Karpas-422 (cell line): ENCODE measurements at regions not wholly inside any gene's neighbourhood (a gene's known extent, or its start where the extent isn't known, plus 50 kb on each side); places are given as distances from the start of the nearest gene placed in this dataset.

ENCODE experiments used
- DNase-seq: peaks from one replicate; pipeline ENCODE4 v3.0.0-alpha.2; 2015
- H2AFZ ChIP-seq: fragments of 200-600 bp; sonication (generic); 2 replicates; pipeline ENCODE4 v1.6.1; 2014; ENCODE audit warnings: antibody characterized with exemption, low read length, mixed read lengths
- H3K27ac ChIP-seq: fragments of 200-600 bp; sonication (generic); 2 replicates; pipeline ENCODE4 v1.5.1; 2014; ENCODE audit warnings: mild to moderate bottlenecking, low read length, moderate library complexity
- H3K27me3 ChIP-seq: fragments of 200-600 bp; sonication (generic); 2 replicates; pipeline ENCODE4 v1.6.1; 2014; ENCODE audit warnings: low read length, mixed read lengths
- H3K36me3 ChIP-seq: fragments of 200-600 bp; sonication (generic); 2 replicates; pipeline ENCODE4 v1.6.1; 2014; ENCODE audit warnings: low read length, mixed read lengths; ENCODE audit not compliant: insufficient read depth
- H3K4me1 ChIP-seq: fragments of 200-600 bp; sonication (generic); 2 replicates; pipeline ENCODE4 v1.6.1; 2014; ENCODE audit warnings: mild to moderate bottlenecking, low read length, mixed read lengths
- H3K4me2 ChIP-seq: fragments of 200-600 bp; sonication (generic); 2 replicates; pipeline ENCODE4 v1.6.1; 2014; ENCODE audit warnings: low read length, low read depth, mild to moderate bottlenecking; ENCODE audit not compliant: poor library complexity, severe bottlenecking
- H3K4me3 ChIP-seq: fragments of 200-600 bp; sonication (generic); 2 replicates; pipeline ENCODE4 v1.5.1; 2014; ENCODE audit warnings: mild to moderate bottlenecking, antibody characterized with exemption, low read length, mixed read lengths
- H3K79me2 ChIP-seq: fragments of 200-600 bp; sonication (generic); 2 replicates; pipeline ENCODE4 v1.6.1; 2014; ENCODE audit warnings: mild to moderate bottlenecking, low read length, mixed read lengths
- H3K9ac ChIP-seq: fragments of 200-600 bp; sonication (generic); 2 replicates; pipeline ENCODE4 v1.6.0; 2014; ENCODE audit warnings: low read length
- H3K9me2 ChIP-seq: fragments of 200-600 bp; sonication (generic), shearing (Covaris generic); replicated peaks from 2 replicates; pipeline ENCODE4 v1.6.0; 2014; ENCODE audit warnings: mild to moderate bottlenecking, low read length, moderate library complexity; ENCODE audit not compliant: insufficient read depth
- H3K9me3 ChIP-seq: fragments of 300-700, 200-600 bp; sonication (generic); 2 replicates; pipeline ENCODE4 v1.6.1; 2014; ENCODE audit warnings: low read length, mixed read lengths
- H4K20me1 ChIP-seq: fragments of 200-600 bp; sonication (generic); 2 replicates; pipeline ENCODE4 v1.6.1; 2014; ENCODE audit warnings: mild to moderate bottlenecking, antibody characterized with exemption, low read length, low read depth; ENCODE audit not compliant: insufficient read depth

DNA sequence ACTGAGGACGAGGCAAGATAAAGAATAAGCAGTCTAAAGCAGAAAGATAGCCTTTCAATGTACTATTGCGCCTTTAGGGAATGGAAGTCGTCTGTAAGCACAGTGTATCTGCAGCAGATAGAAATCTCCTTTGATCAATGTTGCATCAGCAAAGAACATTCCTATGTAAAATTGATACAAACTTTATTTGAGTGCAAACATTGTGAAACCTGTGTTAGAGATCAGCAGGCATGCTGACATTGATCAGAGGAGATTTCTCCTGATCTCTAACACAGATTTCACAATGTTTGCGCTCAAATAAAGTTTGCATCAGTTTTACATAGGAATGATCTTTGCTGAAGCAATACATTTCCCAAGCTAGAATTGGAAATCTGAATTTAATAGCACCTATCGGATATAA lies 1446.8 kb downstream of the MRPL39 start:
- H3K9ac ChIP-seq: no peak overlapping the region
- no peaks in the 10 kb centered on the region for H3K4me1 ChIP-seq
- H2AFZ ChIP-seq: no peak overlapping the region
- H4K20me1 ChIP-seq: no peaks in the 10 kb centered on the region
- H3K79me2 ChIP-seq: no peaks in the 10 kb centered on the region
- peaks cover 3% of the 10 kb centered on the region; the same call in 1 of the 2 replicates for H3K9me3 ChIP-seq
- no peaks in the 10 kb centered on the region for H3K9me2 ChIP-seq
- no peaks in the 10 kb centered on the region for H3K36me3 ChIP-seq
- H3K27ac ChIP-seq: no peak overlapping the region
- no peaks in the 10 kb centered on the region for H3K27me3 ChIP-seq
- no peak for DNase-seq
- H3K4me2 ChIP-seq: no peak overlapping the region
- H3K4me3 ChIP-seq: no peak overlapping the region

DNA sequence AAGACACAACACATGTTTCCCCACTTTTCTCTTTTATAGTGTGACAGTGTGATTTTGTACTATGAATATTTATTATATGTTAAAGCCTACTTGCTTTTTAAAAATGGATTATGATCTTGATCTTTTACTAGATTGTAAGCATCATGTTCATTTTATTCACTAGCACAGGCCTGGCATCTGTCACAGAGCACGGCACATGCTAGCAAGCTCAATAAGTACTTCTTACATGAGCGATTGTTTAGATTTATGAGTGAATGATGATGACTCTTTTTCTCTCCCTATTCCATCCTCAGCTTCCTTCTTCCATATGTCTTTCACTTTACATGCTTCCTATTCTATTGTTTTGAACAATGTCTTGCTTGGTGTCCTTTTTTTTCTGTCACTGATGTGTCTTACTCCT lies 1454.1 kb downstream of the MRPL39 start:
- no peaks in the 10 kb centered on the region for H3K9me2 ChIP-seq
- DNase-seq: no peak
- no peaks in the 10 kb centered on the region for H3K4me1 ChIP-seq
- no peak overlapping the region for H2AFZ ChIP-seq
- H3K27me3 ChIP-seq: no peaks in the 10 kb centered on the region
- no peak overlapping the region for H3K27ac ChIP-seq
- no peaks in the 10 kb centered on the region for H3K79me2 ChIP-seq
- H3K4me3 ChIP-seq: no peak overlapping the region
- peaks cover 12% of the 10 kb centered on the region; the same call in 1 of the 2 replicates for H3K9me3 ChIP-seq
- H3K9ac ChIP-seq: no peak overlapping the region
- no peaks in the 10 kb centered on the region for H3K36me3 ChIP-seq
- no peaks in the 10 kb centered on the region for H4K20me1 ChIP-seq
- H3K4me2 ChIP-seq: no peak overlapping the region

DNA sequence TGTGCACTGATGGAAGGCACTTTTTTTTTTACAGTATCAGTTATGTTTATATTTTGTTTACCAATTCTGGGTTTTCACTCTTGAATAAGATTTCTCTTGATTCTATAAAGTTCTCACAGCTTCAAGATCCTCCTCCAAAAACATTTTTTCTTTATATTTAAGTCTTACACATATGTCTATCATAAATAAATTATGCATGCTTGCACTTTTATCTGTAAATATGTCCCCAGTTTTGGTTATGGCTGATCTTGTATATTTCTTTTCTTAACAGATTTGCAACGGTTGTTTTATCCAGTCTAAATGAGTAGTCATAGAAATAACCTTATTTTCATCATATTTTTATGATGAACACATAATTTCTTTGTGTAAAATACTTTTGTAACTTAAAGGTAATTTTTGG lies 1456.5 kb downstream of the MRPL39 start:
- Histone ChIP-seq H2AFZ (no peak overlapping the region), H3K4me1 (no peaks in the 10 kb centered on the region), H3K27ac (no peak overlapping the region), H3K27me3 (no peaks in the 10 kb centered on the region), H3K36me3 (no peaks in the 10 kb centered on the region), H3K9me3 (peaks cover 12% of the 10 kb centered on the region; the same call in 1 of the 2 replicates), H3K9me2 (no peaks in the 10 kb centered on the region), H4K20me1 (no peaks in the 10 kb centered on the region), H3K9ac (no peak overlapping the region), H3K79me2 (no peaks in the 10 kb centered on the region), H3K4me2 (no peak overlapping the region), H3K4me3 (no peak overlapping the region)
- DNase-seq: no peak

DNA sequence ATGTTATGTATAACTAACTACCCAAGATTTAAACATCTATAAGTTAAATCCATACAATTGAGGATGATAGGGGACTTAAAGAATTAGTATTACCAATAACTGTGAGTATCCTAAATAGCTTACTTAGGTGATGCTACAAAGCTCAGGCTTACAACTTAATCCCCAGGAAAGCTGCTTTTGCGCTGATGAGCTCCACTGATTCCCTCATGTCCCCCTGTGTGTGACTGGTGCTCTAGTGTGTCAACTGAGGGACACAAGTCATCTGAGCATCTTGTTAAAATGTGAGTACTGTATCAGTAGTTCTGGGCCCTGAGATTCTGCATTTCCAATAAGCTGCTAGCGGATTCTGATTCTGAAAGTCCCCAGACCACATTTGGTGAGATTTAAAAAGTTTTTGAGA lies 1458.8 kb downstream of the MRPL39 start:
- H3K4me1 ChIP-seq: no peaks in the 10 kb centered on the region
- no peak overlapping the region for H2AFZ ChIP-seq
- no peaks in the 10 kb centered on the region for H3K9me2 ChIP-seq
- no peak overlapping the region for H3K27ac ChIP-seq
- no peak overlapping the region for H3K4me2 ChIP-seq
- no peaks in the 10 kb centered on the region for H3K27me3 ChIP-seq
- H3K9ac ChIP-seq: no peak overlapping the region
- H4K20me1 ChIP-seq: no peaks in the 10 kb centered on the region
- DNase-seq: no peak
- H3K9me3 ChIP-seq: peaks cover 22% of the 10 kb centered on the region
- H3K79me2 ChIP-seq: no peaks in the 10 kb centered on the region
- H3K4me3 ChIP-seq: no peak overlapping the region
- no peaks in the 10 kb centered on the region for H3K36me3 ChIP-seq

DNA sequence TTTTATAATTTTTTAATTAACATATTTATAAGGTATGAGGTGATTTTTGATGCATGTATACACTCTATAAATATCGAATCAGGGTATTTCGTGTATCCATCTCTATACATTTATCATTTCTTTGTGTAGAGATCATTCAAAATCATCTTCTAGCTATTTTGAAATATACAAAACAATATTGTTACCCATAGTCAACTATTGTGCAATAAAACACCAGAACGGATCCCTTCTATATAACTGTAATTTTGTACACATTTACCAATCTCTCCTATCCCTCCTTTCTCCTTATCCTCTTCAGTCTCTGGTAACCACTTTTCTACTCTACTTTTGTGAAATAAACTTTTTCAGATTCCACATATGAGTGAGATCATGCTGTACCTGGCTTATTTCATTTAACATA lies 1459.6 kb downstream of the MRPL39 start:
- DNase-seq: no peak
- no peak overlapping the region for H3K4me2 ChIP-seq
- no peaks in the 10 kb centered on the region for H3K79me2 ChIP-seq
- no peak overlapping the region for H2AFZ ChIP-seq
- H3K9me3 ChIP-seq: peaks cover 15% of the 10 kb centered on the region
- no peaks in the 10 kb centered on the region for H3K27me3 ChIP-seq
- H3K27ac ChIP-seq: no peak overlapping the region
- no peak overlapping the region for H3K4me3 ChIP-seq
- H3K4me1 ChIP-seq: no peaks in the 10 kb centered on the region
- no peaks in the 10 kb centered on the region for H3K36me3 ChIP-seq
- H3K9ac ChIP-seq: no peak overlapping the region
- H4K20me1 ChIP-seq: no peaks in the 10 kb centered on the region
- H3K9me2 ChIP-seq: no peaks in the 10 kb centered on the region

DNA sequence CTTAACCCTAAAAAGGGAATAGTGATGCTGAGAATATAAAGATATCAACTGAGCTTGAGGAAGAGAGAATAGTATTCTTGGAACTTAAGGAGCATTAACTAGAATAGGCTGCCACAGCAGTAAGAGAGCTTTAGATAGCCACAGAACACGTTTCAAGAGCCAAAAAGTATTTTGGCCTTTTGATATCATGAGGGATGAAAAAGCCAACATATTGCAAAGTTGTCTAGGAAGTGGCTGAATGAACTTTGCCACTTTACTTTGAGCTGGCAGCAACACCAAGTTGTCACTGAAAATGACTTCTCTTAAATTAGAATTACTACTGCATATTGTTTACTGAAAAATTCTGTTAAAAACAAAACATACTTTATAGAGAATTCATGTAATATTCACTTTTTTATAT lies 1476.2 kb downstream of the MRPL39 start:
- Histone ChIP-seq H3K9me2 (no peaks in the 10 kb centered on the region), H3K27me3 (no peaks in the 10 kb centered on the region), H3K4me3 (no peak overlapping the region), H4K20me1 (no peaks in the 10 kb centered on the region), H3K9ac (no peak overlapping the region), H3K4me2 (no peak overlapping the region), H3K79me2 (no peaks in the 10 kb centered on the region), H3K9me3 (peaks cover 8% of the 10 kb centered on the region), H2AFZ (no peak overlapping the region), H3K36me3 (no peaks in the 10 kb centered on the region), H3K4me1 (no peaks in the 10 kb centered on the region), H3K27ac (no peak overlapping the region)
- no peak for DNase-seq

DNA sequence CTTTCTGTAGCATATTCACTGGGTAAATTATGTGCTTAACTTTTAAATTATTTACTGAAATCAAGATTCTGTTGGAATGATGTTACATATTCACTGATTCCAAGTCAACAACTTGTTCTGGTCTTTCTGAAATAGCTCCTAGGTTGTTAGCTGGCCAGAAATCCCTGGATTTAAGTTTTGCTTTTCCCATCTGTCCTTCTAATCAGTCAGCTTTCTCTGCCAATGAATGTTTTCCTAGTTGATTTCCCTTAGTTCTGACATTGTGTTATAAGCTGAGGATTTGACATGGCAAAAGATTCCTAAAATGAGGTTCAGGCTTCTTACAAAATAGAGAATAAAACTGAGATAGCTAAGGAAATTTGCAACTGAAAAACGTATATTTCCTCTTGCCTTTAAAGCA lies 1479.6 kb downstream of the MRPL39 start:
- Histone ChIP-seq H2AFZ (no peak overlapping the region), H4K20me1 (no peaks in the 10 kb centered on the region), H3K79me2 (no peaks in the 10 kb centered on the region), H3K4me2 (no peak overlapping the region), H3K4me1 (no peaks in the 10 kb centered on the region), H3K36me3 (no peaks in the 10 kb centered on the region), H3K9me3 (peaks cover 10% of the 10 kb centered on the region), H3K9me2 (no peaks in the 10 kb centered on the region), H3K27me3 (no peaks in the 10 kb centered on the region), H3K9ac (no peak overlapping the region), H3K27ac (no peak overlapping the region), H3K4me3 (no peak overlapping the region)
- DNase-seq: no peak

DNA sequence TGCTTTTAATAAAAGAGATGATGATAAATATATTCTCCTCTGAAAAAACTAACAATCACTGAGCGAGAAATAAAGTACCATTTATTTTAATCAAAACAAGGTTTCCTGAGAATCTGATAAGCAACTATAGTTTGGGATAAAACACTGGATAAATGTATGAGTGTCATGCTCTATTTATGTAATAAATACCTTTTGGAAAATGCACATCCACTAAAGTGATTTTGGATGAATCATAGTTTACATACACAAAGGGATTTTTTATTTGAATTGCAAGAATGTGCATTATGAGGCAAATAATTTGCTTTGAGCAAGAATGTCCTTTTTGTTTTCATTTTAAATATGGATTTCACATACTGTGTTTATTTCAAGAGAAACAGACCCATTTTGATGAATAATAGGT lies 1483.5 kb downstream of the MRPL39 start:
- no peak overlapping the region for H2AFZ ChIP-seq
- no peaks in the 10 kb centered on the region for H3K27me3 ChIP-seq
- H3K4me1 ChIP-seq: no peaks in the 10 kb centered on the region
- H3K4me2 ChIP-seq: no peak overlapping the region
- no peak overlapping the region for H3K9ac ChIP-seq
- no peak for DNase-seq
- H4K20me1 ChIP-seq: no peaks in the 10 kb centered on the region
- no peaks in the 10 kb centered on the region for H3K9me2 ChIP-seq
- peaks cover 6% of the 10 kb centered on the region; the same call in 1 of the 2 replicates for H3K9me3 ChIP-seq
- H3K79me2 ChIP-seq: no peaks in the 10 kb centered on the region
- H3K4me3 ChIP-seq: no peak overlapping the region
- H3K27ac ChIP-seq: no peak overlapping the region
- no peaks in the 10 kb centered on the region for H3K36me3 ChIP-seq
